HEK293 (cell line): ENCODE measurements at regions not wholly inside any gene's neighbourhood (a gene's known extent, or its start where the extent isn't known, plus 50 kb on each side); places are given as distances from the start of the nearest gene placed in this dataset.

Experiments used
- CTCF ChIA-PET: fragments of 350-600 bp; formaldehyde crosslinking; extraction: SDS; loops from one replicate; lab custom pipeline; 2021; ENCODE audit warnings: antibody characterized with exemption; lab: Yijun Ruan, JAX
- POLR2A ChIA-PET: fragments of 300-600 bp; formaldehyde crosslinking; extraction: SDS; loops from one replicate; lab custom pipeline; 2020; ENCODE audit warnings: antibody characterized with exemption, inconsistent platforms; lab: Yijun Ruan, JAX
- H3K27ac ChIP-seq: fragments of 200-500 bp; sonication (Bioruptor generic); 2 replicates; pipeline ENCODE4 v1.5.1; 2014; ENCODE audit warnings: low read depth, low read length, control low read depth, inconsistent platforms; ENCODE audit errors: extremely low read depth
- H3K36me3 ChIP-seq, 2 experiments: fragments of 200-500 bp in 1 of 2; sonication (Bioruptor generic) in 1 of 2; 1 replicate in 1 of 2; 2 replicates in 1 of 2; pipeline ENCODE4 v1.5.1; 2014 to 2017; ENCODE audit warnings: inconsistent platforms in 2 of 2, low read length in 2 of 2; ENCODE audit not compliant: control insufficient read depth in 2 of 2, insufficient read depth in 1 of 2
- H3K4me1 ChIP-seq: fragments of 200-500 bp; sonication (Bioruptor generic); 2 replicates; pipeline ENCODE4 v1.5.1; 2014; ENCODE audit warnings: mild to moderate bottlenecking, low read length, inconsistent platforms; ENCODE audit not compliant: control insufficient read depth, insufficient read depth
- H3K4me3 ChIP-seq: 2 replicates; pipeline ENCODE4 v1.5.1; 2011; ENCODE audit warnings: low read depth, mild to moderate bottlenecking, control low read depth, low read length, moderate library complexity
- H3K9me3 ChIP-seq: fragments of 200-500 bp; sonication (Bioruptor generic); 2 replicates; pipeline ENCODE4 v1.5.1; 2014; ENCODE audit warnings: low read depth, low read length, inconsistent platforms; ENCODE audit not compliant: control insufficient read depth, insufficient read depth
- FEZF1 ChIP-seq: fragments of 450-650 bp; formaldehyde crosslinking; IDR thresholded peaks from 2 replicates; pipeline ENCODE4 v1.5.1; 2016; ENCODE audit warnings: missing biosample characterization, missing genetic modification characterization
- GLI2 ChIP-seq: fragments of 450-650 bp; formaldehyde crosslinking; IDR thresholded peaks from 2 replicates; pipeline ENCODE4; 2017; ENCODE audit warnings: missing biosample characterization, missing genetic modification characterization, low read depth, borderline replicate concordance
- INSM2 ChIP-seq: fragments of 450-650 bp; formaldehyde crosslinking; IDR thresholded peaks from 2 replicates; pipeline ENCODE4 v1.5.1; 2016; ENCODE audit warnings: missing biosample characterization, missing genetic modification characterization
- KLF1 ChIP-seq: fragments of 450-650 bp; formaldehyde crosslinking; IDR thresholded peaks from 2 replicates; pipeline ENCODE4 v1.5.1; 2016; ENCODE audit warnings: missing biosample characterization, missing genetic modification characterization
- OVOL3 ChIP-seq: fragments of 450-650 bp; formaldehyde crosslinking; IDR thresholded peaks from 2 replicates; pipeline ENCODE4 v1.5.1; 2016; ENCODE audit warnings: missing biosample characterization, missing genetic modification characterization
- PBX3 ChIP-seq: sonication (generic); formaldehyde crosslinking; IDR thresholded peaks from 2 replicates; pipeline ENCODE4 v1.8.1; 2022; ENCODE audit warnings: mild to moderate bottlenecking, moderate library complexity, missing genetic modification reagents
- SP3 ChIP-seq: fragments of 450-650 bp; formaldehyde crosslinking; IDR thresholded peaks from 2 replicates; pipeline ENCODE4 v1.5.1; 2016; ENCODE audit warnings: missing biosample characterization, missing genetic modification characterization
- TRIM28 ChIP-seq: IDR thresholded peaks from 2 replicates; pipeline ENCODE4 v1.6.1; 2011; ENCODE audit warnings: low read length, control low read depth, borderline replicate concordance
- ZBTB8A ChIP-seq: fragments of 450-650 bp; formaldehyde crosslinking; IDR thresholded peaks from 2 replicates; pipeline ENCODE4 v1.5.1; 2016; ENCODE audit warnings: missing biosample characterization, missing genetic modification characterization
- ZNF112 ChIP-seq: fragments of 450-650 bp; formaldehyde crosslinking; IDR thresholded peaks from 2 replicates; pipeline ENCODE4 v1.5.0; 2017; ENCODE audit warnings: missing biosample characterization, missing genetic modification characterization
- ZNF146 ChIP-seq: fragments of 450-650 bp; formaldehyde crosslinking; IDR thresholded peaks from 2 replicates; pipeline ENCODE4 v1.5.1; 2016; ENCODE audit warnings: missing biosample characterization, missing genetic modification characterization
- ZNF16 ChIP-seq: fragments of 450-650 bp; formaldehyde crosslinking; IDR thresholded peaks from 2 replicates; pipeline ENCODE4 v1.5.1; 2016; ENCODE audit warnings: low read depth, missing biosample characterization, missing genetic modification characterization
- ZNF416 ChIP-seq: fragments of 450-650 bp; formaldehyde crosslinking; IDR thresholded peaks from 2 replicates; pipeline ENCODE4 v1.5.1; 2016; ENCODE audit warnings: missing biosample characterization, missing genetic modification characterization
- ZNF585B ChIP-seq: fragments of 450-650 bp; formaldehyde crosslinking; IDR thresholded peaks from 2 replicates; pipeline ENCODE4 v1.5.1; 2016; ENCODE audit warnings: missing biosample characterization, missing genetic modification characterization
- ZNF707 ChIP-seq: fragments of 450-650 bp; formaldehyde crosslinking; IDR thresholded peaks from 2 replicates; pipeline ENCODE4 v1.5.1; 2016; ENCODE audit warnings: missing biosample characterization, missing genetic modification characterization
- ZNF830 ChIP-seq: fragments of 450-650 bp; IDR thresholded peaks from 2 replicates; pipeline ENCODE4 v1.5.0; 2018; ENCODE audit warnings: missing biosample characterization, missing genetic modification characterization, low read depth, mild to moderate bottlenecking, moderate library complexity
- TF ChIP-seq, protein P1 (sequence below): fragments of 450-650 bp; formaldehyde crosslinking; IDR thresholded peaks from 2 replicates; pipeline ENCODE4 v1.5.1; 2016; ENCODE audit warnings: missing biosample characterization, missing genetic modification characterization
- TF ChIP-seq, protein P2 (sequence below): fragments of 450-650 bp; formaldehyde crosslinking; IDR thresholded peaks from 2 replicates; pipeline ENCODE4 v1.5.1; 2017; ENCODE audit warnings: missing biosample characterization, missing genetic modification characterization
- TF ChIP-seq, protein P3 (sequence below): fragments of 450-650 bp; formaldehyde crosslinking; conservative IDR thresholded peaks from 2 replicates; pipeline ENCODE4 v1.5.1; 2016; ENCODE audit warnings: low read depth, missing biosample characterization, missing genetic modification characterization

DNA sequence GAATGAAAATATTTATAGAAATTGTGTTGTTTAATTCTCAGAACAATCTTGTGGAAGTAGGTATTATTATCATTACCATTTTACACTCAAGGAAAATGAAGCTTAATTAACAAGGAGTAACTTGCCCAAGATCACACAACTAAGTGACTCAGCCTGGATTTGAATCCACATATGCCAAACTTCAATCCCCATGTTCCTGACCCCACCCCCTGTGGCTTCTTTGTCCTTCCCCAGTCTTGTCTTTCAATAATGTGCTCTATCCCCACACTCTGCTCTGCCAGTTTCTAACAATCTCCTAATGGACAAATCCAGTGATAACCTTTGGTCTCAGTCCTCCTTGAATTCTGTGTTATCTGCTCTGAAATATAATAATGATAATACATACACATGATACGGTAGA, 355.2 kb downstream of the BMP4 start:
- H3K9me3 ChIP-seq, result no peaks in the 10 kb centered on the region
- H3K4me1 ChIP-seq, result no peaks in the 10 kb centered on the region
- CTCF ChIA-PET, result no interaction called here
- POLR2A ChIA-PET, result no interaction called here
- TF ChIP-seq KLF1 (tag by site-specific recombination) (no peak), ZNF585B (no peak), TRIM28 (no peak), FEZF1 (tag by site-specific recombination) (no peak), SP3 (no peak), ZNF112 (tag by site-specific recombination) (no peak), PBX3 (CRISPR knock-in tag) (no peak), OVOL3 (tag by site-specific recombination) (no peak), ZBTB8A (tag by site-specific recombination) (no peak), ZNF830 (no peak), ZNF146 (no peak), ZNF16 (tag by site-specific recombination) (no peak), ZNF707 (tag by site-specific recombination) (no peak), INSM2 (tag by site-specific recombination) (no peak), GLI2 (no peak), ZNF416 (tag by site-specific recombination) (no peak)
- TF ChIP-seq, protein P1, sequence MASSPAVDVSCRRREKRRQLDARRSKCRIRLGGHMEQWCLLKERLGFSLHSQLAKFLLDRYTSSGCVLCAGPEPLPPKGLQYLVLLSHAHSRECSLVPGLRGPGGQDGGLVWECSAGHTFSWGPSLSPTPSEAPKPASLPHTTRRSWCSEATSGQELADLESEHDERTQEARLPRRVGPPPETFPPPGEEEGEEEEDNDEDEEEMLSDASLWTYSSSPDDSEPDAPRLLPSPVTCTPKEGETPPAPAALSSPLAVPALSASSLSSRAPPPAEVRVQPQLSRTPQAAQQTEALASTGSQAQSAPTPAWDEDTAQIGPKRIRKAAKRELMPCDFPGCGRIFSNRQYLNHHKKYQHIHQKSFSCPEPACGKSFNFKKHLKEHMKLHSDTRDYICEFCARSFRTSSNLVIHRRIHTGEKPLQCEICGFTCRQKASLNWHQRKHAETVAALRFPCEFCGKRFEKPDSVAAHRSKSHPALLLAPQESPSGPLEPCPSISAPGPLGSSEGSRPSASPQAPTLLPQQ (tag by site-specific recombination), result no peak
- TF ChIP-seq, protein P2, sequence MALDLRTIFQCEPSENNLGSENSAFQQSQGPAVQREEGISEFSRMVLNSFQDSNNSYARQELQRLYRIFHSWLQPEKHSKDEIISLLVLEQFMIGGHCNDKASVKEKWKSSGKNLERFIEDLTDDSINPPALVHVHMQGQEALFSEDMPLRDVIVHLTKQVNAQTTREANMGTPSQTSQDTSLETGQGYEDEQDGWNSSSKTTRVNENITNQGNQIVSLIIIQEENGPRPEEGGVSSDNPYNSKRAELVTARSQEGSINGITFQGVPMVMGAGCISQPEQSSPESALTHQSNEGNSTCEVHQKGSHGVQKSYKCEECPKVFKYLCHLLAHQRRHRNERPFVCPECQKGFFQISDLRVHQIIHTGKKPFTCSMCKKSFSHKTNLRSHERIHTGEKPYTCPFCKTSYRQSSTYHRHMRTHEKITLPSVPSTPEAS (tag by site-specific recombination), result no peak
- TF ChIP-seq, protein P3, sequence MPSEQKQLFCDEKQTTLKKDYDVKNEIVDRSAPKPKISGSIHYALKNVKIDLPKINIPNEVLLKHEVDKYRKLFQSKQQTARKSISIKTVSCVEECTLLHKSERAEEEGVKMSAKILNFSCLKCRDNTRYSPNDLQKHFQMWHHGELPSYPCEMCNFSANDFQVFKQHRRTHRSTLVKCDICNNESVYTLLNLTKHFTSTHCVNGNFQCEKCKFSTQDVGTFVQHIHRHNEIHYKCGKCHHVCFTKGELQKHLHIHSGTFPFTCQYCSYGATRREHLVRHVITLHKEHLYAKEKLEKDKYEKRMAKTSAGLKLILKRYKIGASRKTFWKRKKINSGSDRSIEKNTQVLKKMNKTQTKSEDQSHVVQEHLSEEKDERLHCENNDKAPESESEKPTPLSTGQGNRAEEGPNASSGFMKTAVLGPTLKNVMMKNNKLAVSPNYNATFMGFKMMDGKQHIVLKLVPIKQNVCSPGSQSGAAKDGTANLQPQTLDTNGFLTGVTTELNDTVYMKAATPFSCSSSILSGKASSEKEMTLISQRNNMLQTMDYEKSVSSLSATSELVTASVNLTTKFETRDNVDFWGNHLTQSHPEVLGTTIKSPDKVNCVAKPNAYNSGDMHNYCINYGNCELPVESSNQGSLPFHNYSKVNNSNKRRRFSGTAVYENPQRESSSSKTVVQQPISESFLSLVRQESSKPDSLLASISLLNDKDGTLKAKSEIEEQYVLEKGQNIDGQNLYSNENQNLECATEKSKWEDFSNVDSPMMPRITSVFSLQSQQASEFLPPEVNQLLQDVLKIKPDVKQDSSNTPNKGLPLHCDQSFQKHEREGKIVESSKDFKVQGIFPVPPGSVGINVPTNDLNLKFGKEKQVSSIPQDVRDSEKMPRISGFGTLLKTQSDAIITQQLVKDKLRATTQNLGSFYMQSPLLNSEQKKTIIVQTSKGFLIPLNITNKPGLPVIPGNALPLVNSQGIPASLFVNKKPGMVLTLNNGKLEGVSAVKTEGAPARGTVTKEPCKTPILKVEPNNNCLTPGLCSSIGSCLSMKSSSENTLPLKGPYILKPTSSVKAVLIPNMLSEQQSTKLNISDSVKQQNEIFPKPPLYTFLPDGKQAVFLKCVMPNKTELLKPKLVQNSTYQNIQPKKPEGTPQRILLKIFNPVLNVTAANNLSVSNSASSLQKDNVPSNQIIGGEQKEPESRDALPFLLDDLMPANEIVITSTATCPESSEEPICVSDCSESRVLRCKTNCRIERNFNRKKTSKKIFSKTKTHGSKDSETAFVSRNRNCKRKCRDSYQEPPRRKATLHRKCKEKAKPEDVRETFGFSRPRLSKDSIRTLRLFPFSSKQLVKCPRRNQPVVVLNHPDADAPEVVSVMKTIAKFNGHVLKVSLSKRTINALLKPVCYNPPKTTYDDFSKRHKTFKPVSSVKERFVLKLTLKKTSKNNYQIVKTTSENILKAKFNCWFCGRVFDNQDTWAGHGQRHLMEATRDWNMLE, result no peak
- H3K4me3 ChIP-seq, result no peak overlapping the region
- H3K36me3 ChIP-seq, result no peaks in the 10 kb centered on the region
- H3K27ac ChIP-seq, result no peak overlapping the region
